ENCODE measurements at regions not wholly inside any gene's neighbourhood (a gene's known extent, or its start where the extent isn't known, plus 50 kb on each side); places are given as distances from the start of the nearest gene placed in this dataset.

DNA sequence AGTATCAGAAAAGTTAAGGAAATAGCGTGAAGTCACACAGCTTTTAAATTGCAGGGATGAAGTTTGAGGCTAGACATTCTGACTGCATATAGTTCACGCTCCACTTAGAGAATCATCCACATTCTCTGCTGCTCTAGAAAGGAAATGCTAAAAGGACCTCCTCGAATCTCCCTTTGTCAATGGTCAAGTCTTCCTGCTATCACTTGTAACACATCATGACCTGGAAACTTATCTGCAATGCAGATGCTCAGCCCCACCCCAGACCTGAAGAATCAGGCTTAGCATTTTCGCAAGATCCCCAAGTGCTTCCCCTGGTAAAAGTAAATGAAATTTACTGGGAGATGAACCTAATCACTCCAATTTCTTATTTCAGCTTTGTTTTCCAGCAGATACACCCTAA lies 372.1 kb downstream of the LIG4 start (continued):
- TF ChIP-seq, protein P1, sequence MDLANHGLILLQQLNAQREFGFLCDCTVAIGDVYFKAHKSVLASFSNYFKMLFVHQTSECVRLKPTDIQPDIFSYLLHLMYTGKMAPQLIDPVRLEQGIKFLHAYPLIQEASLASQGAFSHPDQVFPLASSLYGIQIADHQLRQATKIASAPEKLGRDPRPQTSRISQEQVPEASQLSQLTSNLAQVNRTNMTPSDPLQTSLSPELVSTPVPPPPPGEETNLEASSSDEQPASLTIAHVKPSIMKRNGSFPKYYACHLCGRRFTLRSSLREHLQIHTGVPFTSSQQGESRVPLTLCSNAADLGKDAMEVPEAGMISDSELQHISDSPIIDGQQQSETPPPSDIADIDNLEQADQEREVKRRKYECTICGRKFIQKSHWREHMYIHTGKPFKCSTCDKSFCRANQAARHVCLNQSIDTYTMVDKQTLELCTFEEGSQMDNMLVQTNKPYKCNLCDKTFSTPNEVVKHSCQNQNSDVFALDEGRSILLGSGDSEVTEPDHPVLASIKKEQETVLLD (IDR thresholded peaks at IDR 0.05): no peak

DNA sequence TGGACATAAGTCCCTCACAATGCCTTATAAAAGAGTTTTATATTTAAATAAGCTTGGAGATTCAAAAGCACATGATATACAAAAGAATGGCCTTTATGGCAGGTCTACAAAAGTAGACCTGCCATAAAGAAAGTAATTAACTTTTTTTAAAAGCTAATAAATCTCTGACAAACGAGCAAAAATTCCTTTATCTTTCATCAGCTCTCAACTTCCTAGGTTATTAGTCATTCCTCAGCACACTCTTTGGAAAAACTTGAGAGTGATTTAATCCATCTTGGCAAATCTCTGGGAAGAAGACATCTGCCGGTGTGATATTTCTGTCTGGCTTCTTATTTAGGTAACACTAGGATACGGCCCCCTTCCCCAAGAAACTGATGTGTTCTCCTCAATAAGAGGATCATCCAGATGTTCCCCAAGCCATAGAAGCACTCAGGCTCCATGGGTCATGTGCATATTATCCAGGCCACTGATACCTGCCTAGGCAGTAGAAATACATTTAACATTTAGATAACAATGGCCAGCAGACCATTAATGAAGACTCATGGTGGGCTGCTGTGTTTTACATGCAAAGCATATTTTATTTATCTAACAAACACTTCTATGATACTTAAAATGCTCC lies 372.7 kb downstream of the LIG4 start:
- BruUV-seq (replicated peaks): no TSS peak
- TF ChIP-seq MTA3 (IDR thresholded peaks at IDR 0.05; ENCODE audit: borderline replicate concordance): no peak
- no peak for TF ChIP-seq SNIP1 (IDR thresholded peaks at IDR 0.05; ENCODE audit: low read depth)
- TF ChIP-seq, protein P2, sequence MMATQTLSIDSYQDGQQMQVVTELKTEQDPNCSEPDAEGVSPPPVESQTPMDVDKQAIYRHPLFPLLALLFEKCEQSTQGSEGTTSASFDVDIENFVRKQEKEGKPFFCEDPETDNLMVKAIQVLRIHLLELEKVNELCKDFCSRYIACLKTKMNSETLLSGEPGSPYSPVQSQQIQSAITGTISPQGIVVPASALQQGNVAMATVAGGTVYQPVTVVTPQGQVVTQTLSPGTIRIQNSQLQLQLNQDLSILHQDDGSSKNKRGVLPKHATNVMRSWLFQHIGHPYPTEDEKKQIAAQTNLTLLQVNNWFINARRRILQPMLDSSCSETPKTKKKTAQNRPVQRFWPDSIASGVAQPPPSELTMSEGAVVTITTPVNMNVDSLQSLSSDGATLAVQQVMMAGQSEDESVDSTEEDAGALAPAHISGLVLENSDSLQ (IDR thresholded peaks at IDR 0.05): no peak
- no peak for TF ChIP-seq USF1 (CRISPR knock-in tag; IDR thresholded peaks at IDR 0.05)
- no peak for TF ChIP-seq ZNF133 (CRISPR knock-in tag; IDR thresholded peaks at IDR 0.05)
- TF ChIP-seq RBM22 (IDR thresholded peaks at IDR 0.05; ENCODE audit: low read depth, low read length, poor library complexity, severe bottlenecking): no peak
- no peak for TF ChIP-seq ZNF740 (CRISPR knock-in tag; IDR thresholded peaks at IDR 0.05)
- no peak for TF ChIP-seq ZNF740 (tag; IDR thresholded peaks at IDR 0.05)
- TF ChIP-seq ZNF408 (CRISPR knock-in tag; IDR thresholded peaks at IDR 0.05; ENCODE audit: low read depth): no peak
- no peak for TF ChIP-seq CBFA2T2 (conservative IDR thresholded peaks at IDR 0.05)
- no peak for TF ChIP-seq ZNF41 (CRISPR knock-in tag; conservative IDR thresholded peaks at IDR 0.05)
- TF ChIP-seq MEIS2 (IDR thresholded peaks at IDR 0.05; ENCODE audit: partially characterized antibody): no peak
- no peak for TF ChIP-seq CHCHD3 (CRISPR knock-in tag; IDR thresholded peaks at IDR 0.05)
- no peak for TF ChIP-seq MNT (conservative IDR thresholded peaks at IDR 0.05)
- no peak for TF ChIP-seq PHF8 (IDR thresholded peaks at IDR 0.05; ENCODE audit: borderline replicate concordance, low read length)
- no peak for TF ChIP-seq FOXJ2 (tag; IDR thresholded peaks at IDR 0.05)
- Histone ChIP-seq H3K36me3 (ENCODE audit: control insufficient read depth, insufficient read depth, low read length) (no peaks in the 10 kb centered on the region), H3K27ac (ENCODE audit: extremely low read depth, low read depth, low read length) (no peak overlapping the region), H4K20me1 (replicated peaks; ENCODE audit: control insufficient read depth, insufficient read depth, low read length) (no peaks in the 10 kb centered on the region), H2AFZ (ENCODE audit: low read depth, low read length) (no peak overlapping the region), H3K4me1 (replicated peaks in 1 of 2; ENCODE audit: control insufficient read depth in 2 of 2, insufficient read depth in 2 of 2, low read length in 2 of 2) (no peaks in the 10 kb centered on the region), H3K9ac (ENCODE audit: insufficient read depth in 1 of 2, low read depth in 2 of 2, low read length in 2 of 2) (no peak overlapping the region), H3K9me3 (replicated peaks; ENCODE audit: control insufficient read depth, insufficient read depth, low read depth, low read length) (no peaks in the 10 kb centered on the region), H3K4me3 (no peak overlapping the region), H3K9me1 (ENCODE audit: control insufficient read depth, insufficient read depth, low read length) (no peaks in the 10 kb centered on the region), H3K27me3 (ENCODE audit: control insufficient read depth in 2 of 2, insufficient read depth in 2 of 2, low read length in 2 of 2) (no peaks in the 10 kb centered on the region), H3K79me2 (ENCODE audit: control insufficient read depth, insufficient read depth, low read length) (no peaks in the 10 kb centered on the region), H3K4me2 (ENCODE audit: insufficient read depth, low read length) (no peak overlapping the region)
- intact Hi-C loops (cut with micrococcal nuclease): no loop called here
- ATAC-seq (no peak), DNase-seq (ENCODE audit: extremely low read depth in 1 of 4, low spot score in 3 of 4) (no peak), FAIRE-seq (no peak)
- in situ Hi-C loops (cut with MboI): no loop called here
- ChIA-PET POLR2A (no interaction called here), CTCF (ENCODE audit: low intra/inter-chr PET ratio) (no interaction called here)
- 4% methylated on average over 3 of the region's 3 CpGs for WGBS (ENCODE audit: insufficient coverage, low coverage, missing lambda C conversion rate)

All from K562 (cell line).